ENCODE measurements at regions not wholly inside any gene's neighbourhood (a gene's known extent, or its start where the extent isn't known, plus 50 kb on each side); places are given as distances from the start of the nearest gene placed in this dataset.

DNA sequence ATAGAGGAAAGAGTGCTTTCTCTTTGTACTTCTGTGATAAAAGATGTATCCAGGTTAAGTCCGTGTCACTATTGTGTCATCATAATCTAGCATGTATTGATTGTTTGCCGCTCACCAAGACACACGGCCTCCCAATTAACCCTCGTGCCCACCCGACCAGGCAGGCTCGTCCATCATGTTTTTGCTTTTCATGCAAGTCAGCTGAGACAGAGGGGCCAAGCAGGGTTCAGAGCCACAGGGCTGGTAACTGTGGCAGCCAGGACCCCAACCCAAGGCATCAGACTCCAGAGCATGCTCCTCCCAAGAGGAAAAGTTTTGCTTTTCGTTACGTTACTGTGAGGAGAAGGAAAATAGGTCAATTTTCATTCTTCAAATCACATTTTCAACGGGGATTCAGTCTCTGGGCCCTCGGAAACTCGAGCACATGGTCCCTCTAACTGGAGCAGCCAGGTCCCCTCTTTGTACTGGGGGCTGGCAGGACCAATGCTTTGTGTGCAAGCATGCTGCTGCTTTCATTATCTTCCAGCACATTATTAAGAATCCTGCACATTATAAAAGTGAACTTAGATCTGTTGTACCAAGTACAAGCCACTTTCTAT lies 161.1 kb upstream of the TOPAZ1 start:
- Histone ChIP-seq H3K36me3 (ENCODE audit: control insufficient read depth, insufficient read depth, low read length) (no peaks in the 10 kb centered on the region), H3K4me1 (ENCODE audit: control insufficient read depth, insufficient read depth, low read length) (no peaks in the 10 kb centered on the region), H3K27me3 (ENCODE audit: control insufficient read depth, insufficient read depth, low read length) (peaks cover 2% of the 10 kb centered on the region; the same call in 1 of the 2 replicates), H3K4me3 (ENCODE audit: low read depth in 2 of 2, low read length in 2 of 2) (no peak overlapping the region), H3K27ac (ENCODE audit: low read length) (no peak overlapping the region), H3K9me3 (ENCODE audit: control insufficient read depth, insufficient read depth, low read depth, low read length) (no peaks in the 10 kb centered on the region)
- ChIA-PET CTCF (no interaction called here), POLR2A (no interaction called here)
- intact Hi-C loops (cut with micrococcal nuclease; ENCODE audit: unreplicated experiment) = no loop called here
- ATAC-seq = no peak
- in situ Hi-C loops (cut with HindIII; ENCODE audit: low pct_unique_long_range_greater_than_20kb, low sequenced_read_pairs) = no loop called here
- no peak for DNase-seq (ENCODE audit: low read depth, low spot score)
- BruUV-seq (replicated peaks) = no TSS peak
- TF ChIP-seq TCF7L2 (IDR thresholded peaks at IDR 0.05; ENCODE audit: low read depth, low read length) (no peak), SIN3A (IDR thresholded peaks at IDR 0.05; ENCODE audit: borderline replicate concordance, insufficient read depth, low read depth, low read length) (no peak), POLR2AphosphoS5 (IDR thresholded peaks at IDR 0.05; ENCODE audit: low read depth, low read length) (no peak)
- TF ChIP-seq, protein P1, sequence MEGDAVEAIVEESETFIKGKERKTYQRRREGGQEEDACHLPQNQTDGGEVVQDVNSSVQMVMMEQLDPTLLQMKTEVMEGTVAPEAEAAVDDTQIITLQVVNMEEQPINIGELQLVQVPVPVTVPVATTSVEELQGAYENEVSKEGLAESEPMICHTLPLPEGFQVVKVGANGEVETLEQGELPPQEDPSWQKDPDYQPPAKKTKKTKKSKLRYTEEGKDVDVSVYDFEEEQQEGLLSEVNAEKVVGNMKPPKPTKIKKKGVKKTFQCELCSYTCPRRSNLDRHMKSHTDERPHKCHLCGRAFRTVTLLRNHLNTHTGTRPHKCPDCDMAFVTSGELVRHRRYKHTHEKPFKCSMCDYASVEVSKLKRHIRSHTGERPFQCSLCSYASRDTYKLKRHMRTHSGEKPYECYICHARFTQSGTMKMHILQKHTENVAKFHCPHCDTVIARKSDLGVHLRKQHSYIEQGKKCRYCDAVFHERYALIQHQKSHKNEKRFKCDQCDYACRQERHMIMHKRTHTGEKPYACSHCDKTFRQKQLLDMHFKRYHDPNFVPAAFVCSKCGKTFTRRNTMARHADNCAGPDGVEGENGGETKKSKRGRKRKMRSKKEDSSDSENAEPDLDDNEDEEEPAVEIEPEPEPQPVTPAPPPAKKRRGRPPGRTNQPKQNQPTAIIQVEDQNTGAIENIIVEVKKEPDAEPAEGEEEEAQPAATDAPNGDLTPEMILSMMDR (IDR thresholded peaks at IDR 0.05) = no peak
- TF ChIP-seq, protein P2, sequence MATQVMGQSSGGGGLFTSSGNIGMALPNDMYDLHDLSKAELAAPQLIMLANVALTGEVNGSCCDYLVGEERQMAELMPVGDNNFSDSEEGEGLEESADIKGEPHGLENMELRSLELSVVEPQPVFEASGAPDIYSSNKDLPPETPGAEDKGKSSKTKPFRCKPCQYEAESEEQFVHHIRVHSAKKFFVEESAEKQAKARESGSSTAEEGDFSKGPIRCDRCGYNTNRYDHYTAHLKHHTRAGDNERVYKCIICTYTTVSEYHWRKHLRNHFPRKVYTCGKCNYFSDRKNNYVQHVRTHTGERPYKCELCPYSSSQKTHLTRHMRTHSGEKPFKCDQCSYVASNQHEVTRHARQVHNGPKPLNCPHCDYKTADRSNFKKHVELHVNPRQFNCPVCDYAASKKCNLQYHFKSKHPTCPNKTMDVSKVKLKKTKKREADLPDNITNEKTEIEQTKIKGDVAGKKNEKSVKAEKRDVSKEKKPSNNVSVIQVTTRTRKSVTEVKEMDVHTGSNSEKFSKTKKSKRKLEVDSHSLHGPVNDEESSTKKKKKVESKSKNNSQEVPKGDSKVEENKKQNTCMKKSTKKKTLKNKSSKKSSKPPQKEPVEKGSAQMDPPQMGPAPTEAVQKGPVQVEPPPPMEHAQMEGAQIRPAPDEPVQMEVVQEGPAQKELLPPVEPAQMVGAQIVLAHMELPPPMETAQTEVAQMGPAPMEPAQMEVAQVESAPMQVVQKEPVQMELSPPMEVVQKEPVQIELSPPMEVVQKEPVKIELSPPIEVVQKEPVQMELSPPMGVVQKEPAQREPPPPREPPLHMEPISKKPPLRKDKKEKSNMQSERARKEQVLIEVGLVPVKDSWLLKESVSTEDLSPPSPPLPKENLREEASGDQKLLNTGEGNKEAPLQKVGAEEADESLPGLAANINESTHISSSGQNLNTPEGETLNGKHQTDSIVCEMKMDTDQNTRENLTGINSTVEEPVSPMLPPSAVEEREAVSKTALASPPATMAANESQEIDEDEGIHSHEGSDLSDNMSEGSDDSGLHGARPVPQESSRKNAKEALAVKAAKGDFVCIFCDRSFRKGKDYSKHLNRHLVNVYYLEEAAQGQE (IDR thresholded peaks at IDR 0.05; ENCODE audit: insufficient read depth in 1 of 2, low read depth in 2 of 2, low read length in 1 of 2) = no peak

DNA sequence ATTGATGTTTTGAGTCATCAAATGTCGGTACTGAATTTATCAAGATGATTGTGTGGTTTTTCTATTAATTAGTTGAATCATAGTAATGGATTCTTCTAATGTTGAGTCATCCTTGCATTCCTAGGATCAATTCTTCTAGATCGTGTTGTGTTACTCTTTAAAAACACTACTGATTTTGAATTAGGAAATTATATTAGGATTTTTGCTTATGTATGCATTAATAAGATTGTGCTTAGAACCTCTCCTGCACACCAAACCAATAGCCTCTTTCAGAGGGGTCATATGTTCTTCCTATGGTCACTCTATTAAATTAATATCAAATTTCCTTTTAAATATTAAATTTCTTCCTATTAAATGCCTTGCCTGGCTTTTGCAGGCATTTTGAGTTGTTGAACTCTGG lies 151.7 kb upstream of the TOPAZ1 start:
- Histone ChIP-seq H3K4me1 (ENCODE audit: control insufficient read depth, insufficient read depth, low read length) (no peaks in the 10 kb centered on the region), H3K27me3 (ENCODE audit: control insufficient read depth, insufficient read depth, low read length) (peaks cover 2% of the 10 kb centered on the region; the same call in 1 of the 2 replicates), H3K36me3 (ENCODE audit: control insufficient read depth, insufficient read depth, low read length) (no peaks in the 10 kb centered on the region), H3K4me3 (ENCODE audit: low read depth in 2 of 2, low read length in 2 of 2) (no peak overlapping the region), H3K9me3 (ENCODE audit: control insufficient read depth, insufficient read depth, low read depth, low read length) (no peaks in the 10 kb centered on the region), H3K27ac (ENCODE audit: low read length) (no peak overlapping the region)
- BruUV-seq (replicated peaks) = no TSS peak
- DNase-seq (ENCODE audit: low read depth, low spot score) (no peak), ATAC-seq (no peak)
- POLR2A ChIA-PET = no interaction called here
- intact Hi-C loops (cut with micrococcal nuclease; ENCODE audit: unreplicated experiment) (no loop called here), in situ Hi-C loops (cut with HindIII; ENCODE audit: low pct_unique_long_range_greater_than_20kb, low sequenced_read_pairs) (no loop called here)
- TF ChIP-seq, protein P1 (IDR thresholded peaks at IDR 0.05) = no peak
- TF ChIP-seq, protein P2 (IDR thresholded peaks at IDR 0.05; ENCODE audit: insufficient read depth in 1 of 2, low read depth in 2 of 2, low read length in 1 of 2) = no peak
- TF ChIP-seq SIN3A (IDR thresholded peaks at IDR 0.05; ENCODE audit: borderline replicate concordance, insufficient read depth, low read depth, low read length) (no peak), POLR2AphosphoS5 (IDR thresholded peaks at IDR 0.05; ENCODE audit: low read depth, low read length) (no peak), TCF7L2 (IDR thresholded peaks at IDR 0.05; ENCODE audit: low read depth, low read length) (no peak)
- CTCF ChIA-PET = no interaction called here

Data from Panc1 (cell line).